H1 (cell line): ENCODE measurements at regions not wholly inside any gene's neighbourhood (a gene's known extent, or its start where the extent isn't known, plus 50 kb on each side); places are given as distances from the start of the nearest gene placed in this dataset.

Experiments used
- CTCF ChIA-PET: fragments of 300-600 bp; sonication (Branson Sonifier 250); formaldehyde crosslinking; loops from one replicate; lab custom pipeline; 2021; ENCODE audit not compliant: partially characterized antibody; lab: Charles Lee
- POLR2A ChIA-PET: fragments of 300-600 bp; sonication (Branson Sonifier 250); formaldehyde crosslinking; loops from one replicate; lab custom pipeline; 2021; ENCODE audit warnings: inconsistent platforms; ENCODE audit not compliant: partially characterized antibody; lab: Charles Lee
- DNase-seq, 2 experiments: peaks; one replicate each; pipeline versions ENCODE4 v3.0.0 to v3.0.0-alpha.2; 2010 to 2022; ENCODE audit warnings: low spot score in 2 of 2, low read depth in 1 of 2, mixed read lengths in 1 of 2
- FAIRE-seq: peaks from 2 replicates; lab custom pipeline; 2011; peaks lifted over from hg19 to GRCh38; lab: Jason Lieb, UNC
- H2AFZ ChIP-seq: 2 replicates; pipeline ENCODE4 v1.8.1; 2012; ENCODE audit warnings: low read length, inconsistent platforms
- H2AK5ac ChIP-seq: 2 replicates; pipeline ENCODE4 v1.6.1; 2013; ENCODE audit warnings: low read depth, low read length
- H2BK120ac ChIP-seq: replicated peaks from 2 replicates; pipeline ENCODE3; 2013; ENCODE audit warnings: low read depth, low read length, inconsistent platforms
- H2BK12ac ChIP-seq: 2 replicates; pipeline ENCODE4 v1.6.1; 2013; ENCODE audit warnings: low read depth, low read length
- H2BK15ac ChIP-seq: 2 replicates; pipeline ENCODE4 v1.6.1; 2013; ENCODE audit warnings: low read length
- H2BK20ac ChIP-seq: 2 replicates; pipeline ENCODE4 v1.6.1; 2013; ENCODE audit warnings: low read length
- H2BK5ac ChIP-seq: 2 replicates; pipeline ENCODE4 v1.6.1; 2013; ENCODE audit warnings: low read depth, low read length
- H3K14ac ChIP-seq: 2 replicates; pipeline ENCODE4 v1.6.1; 2013; ENCODE audit warnings: inconsistent platforms; ENCODE audit not compliant: insufficient read length
- H3K18ac ChIP-seq: 2 replicates; pipeline ENCODE4 v1.6.1; 2013; ENCODE audit warnings: low read length; ENCODE audit errors: extremely low read depth
- H3K23ac ChIP-seq: 2 replicates; pipeline ENCODE4 v1.6.1; 2013; ENCODE audit warnings: inconsistent platforms; ENCODE audit not compliant: insufficient read length
- H3K23me2 ChIP-seq: 2 replicates; pipeline ENCODE4 v1.6.1; 2013; ENCODE audit warnings: low read depth, low read length
- H3K27ac ChIP-seq: 2 replicates; pipeline ENCODE4 v1.6.1; 2011; ENCODE audit warnings: low read depth, low read length, inconsistent platforms
- H3K27me3 ChIP-seq, 4 experiments: replicated peaks in 1 of 4; 1 replicate in 1 of 4; 2 replicates in 3 of 4; pipeline versions ENCODE4 v1.6.1 to v1.8.1; 2011 to 2013; ENCODE audit warnings: low read length in 3 of 4, mild to moderate bottlenecking in 3 of 4, inconsistent platforms in 2 of 4, mixed read lengths in 2 of 4, moderate library complexity in 1 of 4; ENCODE audit not compliant: control insufficient read depth in 3 of 4, insufficient read depth in 3 of 4; ENCODE audit errors: extremely low read depth in 1 of 4
- H3K36me3 ChIP-seq, 4 experiments: 2 replicates each; pipeline versions ENCODE4 v1.6.1 to v1.8.1; 2011 to 2013; ENCODE audit warnings: mild to moderate bottlenecking in 4 of 4, low read length in 3 of 4, moderate library complexity in 2 of 4, control low read depth in 1 of 4, inconsistent platforms in 1 of 4; ENCODE audit not compliant: insufficient read depth in 4 of 4, control insufficient read depth in 2 of 4
- H3K4ac ChIP-seq: replicated peaks from 2 replicates; pipeline ENCODE3; 2013; ENCODE audit warnings: low read length, low read depth, mixed read lengths, inconsistent platforms; ENCODE audit not compliant: insufficient read length
- H3K4me1 ChIP-seq, 4 experiments: replicated peaks in 1 of 4; 1 replicate in 1 of 4; 2 replicates in 3 of 4; pipeline versions ENCODE4 v1.6.1 to v1.8.1; 2011 to 2013; ENCODE audit warnings: low read length in 3 of 4, inconsistent platforms in 2 of 4, mixed read lengths in 1 of 4; ENCODE audit not compliant: insufficient read depth in 4 of 4, control insufficient read depth in 3 of 4
- H3K4me2 ChIP-seq, 2 experiments: 2 replicates each; pipeline versions ENCODE4 v1.6.1 to v1.8.1; 2011 to 2013; ENCODE audit warnings: low read depth in 2 of 2, low read length in 2 of 2, control low read depth in 1 of 2, inconsistent platforms in 1 of 2, mild to moderate bottlenecking in 1 of 2; ENCODE audit not compliant: insufficient read depth in 1 of 2
- H3K4me3 ChIP-seq, 4 experiments: fragments of 200-600, 300-600 bp in 1 of 4; sonication (generic), shearing (Covaris generic), sonication (Bioruptor Twin) in 1 of 4; 2 replicates each; pipeline versions ENCODE4 v1.5.1 to v1.8.1; 2011 to 2016; ENCODE audit warnings: low read length in 4 of 4, low read depth in 3 of 4, control low read depth in 2 of 4, inconsistent platforms in 2 of 4, mild to moderate bottlenecking in 2 of 4, mixed read lengths in 1 of 4, moderate library complexity in 1 of 4; ENCODE audit not compliant: insufficient read depth in 2 of 4; ENCODE audit errors: extremely low read depth in 1 of 4
- H3K56ac ChIP-seq: replicated peaks from 2 replicates; pipeline ENCODE3; 2013; ENCODE audit warnings: low read depth, mild to moderate bottlenecking, mixed read lengths, low read length, inconsistent platforms; ENCODE audit not compliant: insufficient read length
- H3K79me1 ChIP-seq: 2 replicates; pipeline ENCODE4 v1.6.1; 2013; ENCODE audit warnings: low read depth, low read length, control low read depth
- H3K79me2 ChIP-seq, 2 experiments: 2 replicates each; pipeline versions ENCODE4 v1.6.1 to v1.8.1; 2012 to 2013; ENCODE audit warnings: low read length in 2 of 2, mild to moderate bottlenecking in 2 of 2, inconsistent platforms in 1 of 2; ENCODE audit not compliant: insufficient read depth in 2 of 2, control insufficient read depth in 1 of 2
- H3K9ac ChIP-seq, 4 experiments: replicated peaks in 1 of 4; 1 replicate in 1 of 4; 2 replicates in 3 of 4; pipeline versions ENCODE4 v1.6.1 to v1.8.1; 2011 to 2013; ENCODE audit warnings: low read depth in 3 of 4, low read length in 3 of 4, control low read depth in 2 of 4, mild to moderate bottlenecking in 2 of 4, moderate library complexity in 2 of 4, inconsistent platforms in 1 of 4; ENCODE audit errors: extremely low read depth in 1 of 4
- H3K9me3 ChIP-seq, 2 experiments: 2 replicates each; pipeline versions ENCODE4 v1.6.1 to v1.8.1; 2012 to 2013; ENCODE audit warnings: mild to moderate bottlenecking in 2 of 2, moderate library complexity in 2 of 2, control low read depth in 1 of 2, inconsistent platforms in 1 of 2, low read depth in 1 of 2, low read length in 1 of 2, mixed read lengths in 1 of 2; ENCODE audit not compliant: insufficient read depth in 2 of 2
- H4K20me1 ChIP-seq, 2 experiments: replicated peaks in 1 of 2; 2 replicates each; pipeline versions ENCODE3 to v1.8.1; 2011 to 2013; ENCODE audit warnings: inconsistent platforms in 2 of 2, low read length in 2 of 2, mild to moderate bottlenecking in 1 of 2; ENCODE audit not compliant: insufficient read depth in 2 of 2, control insufficient read depth in 1 of 2
- H4K5ac ChIP-seq: 2 replicates; pipeline ENCODE4 v1.6.1; 2013; ENCODE audit warnings: low read length, low read depth, mixed read lengths, inconsistent platforms; ENCODE audit not compliant: insufficient read length
- H4K8ac ChIP-seq: 2 replicates; pipeline ENCODE4 v1.8.0; 2013; ENCODE audit warnings: mild to moderate bottlenecking, moderate library complexity, low read length, inconsistent platforms; ENCODE audit not compliant: insufficient read depth; ENCODE audit errors: extremely low read depth
- H4K91ac ChIP-seq: replicated peaks from 2 replicates; pipeline ENCODE3; 2013; ENCODE audit warnings: low read length, mixed read lengths, inconsistent platforms; ENCODE audit not compliant: insufficient read length
- BACH1 ChIP-seq: IDR thresholded peaks from 2 replicates; pipeline ENCODE4 v1.6.1; 2012; ENCODE audit warnings: low read length, improper control_type of control experiment
- CBX5 ChIP-seq: fragments of 300-800, 300-1000 bp; sonication (generic); IDR thresholded peaks from 2 replicates; pipeline ENCODE4 v1.7.1; 2016; ENCODE audit warnings: antibody characterized with exemption, low read length, low read depth
- CEBPB ChIP-seq: IDR thresholded peaks from 2 replicates; pipeline ENCODE4 v1.6.1; 2012; ENCODE audit warnings: low read depth, low read length
- GTF2F1 ChIP-seq: IDR thresholded peaks from 2 replicates; pipeline ENCODE4 v1.6.1; 2012; ENCODE audit warnings: low read depth, low read length, improper control_type of control experiment, borderline replicate concordance
- JUN ChIP-seq: IDR thresholded peaks from 2 replicates; pipeline ENCODE4 v1.6.1; 2011; ENCODE audit warnings: low read depth, mild to moderate bottlenecking, improper control_type of control experiment, low read length
- NANOG ChIP-seq: IDR thresholded peaks from 2 replicates; pipeline ENCODE4 v1.6.1; 2011; ENCODE audit warnings: low read length, low read depth, mild to moderate bottlenecking, inconsistent platforms; ENCODE audit not compliant: insufficient read depth, poor library complexity, severe bottlenecking
- POU5F1 ChIP-seq: IDR thresholded peaks from 2 replicates; pipeline ENCODE4 v1.6.1; 2011; ENCODE audit warnings: low read depth, mild to moderate bottlenecking, low read length, moderate library complexity
- RBBP5 ChIP-seq: IDR thresholded peaks from 2 replicates; pipeline ENCODE4 v1.7.1; 2012; ENCODE audit warnings: low read depth, mild to moderate bottlenecking, inconsistent platforms, low read length, moderate library complexity, borderline replicate concordance
- RXRA ChIP-seq: IDR thresholded peaks from 2 replicates; pipeline ENCODE4 v1.6.1; 2011; ENCODE audit warnings: low read depth, mild to moderate bottlenecking, low read length, moderate library complexity; ENCODE audit not compliant: insufficient read depth
- SIRT6 ChIP-seq: IDR thresholded peaks from one replicate; pipeline ENCODE4 v1.7.1; 2012; ENCODE audit warnings: low read length, inconsistent platforms
- SIX5 ChIP-seq: IDR thresholded peaks from 2 replicates; pipeline ENCODE4 v1.6.1; 2011; ENCODE audit warnings: mild to moderate bottlenecking, low read depth, low read length
- TAF1 ChIP-seq: IDR thresholded peaks from 2 replicates; pipeline ENCODE4 v1.6.1; 2011; ENCODE audit warnings: mild to moderate bottlenecking, low read depth, low read length
- TCF12 ChIP-seq: IDR thresholded peaks from 2 replicates; pipeline ENCODE4 v1.6.1; 2011; ENCODE audit warnings: low read depth, mild to moderate bottlenecking, low read length
- WGBS, 2 experiments: shearing (Covaris generic) in 1 of 2; methylation state at CpG; one replicate each; pipeline versions ENCODE4 v1.1.6 to v1.1.7; 2013 to 2015; ENCODE audit warnings: low lambda C conversion rate in 2 of 2, mixed read lengths in 2 of 2, inconsistent platforms in 1 of 2, low coverage in 1 of 2, missing lambda C conversion rate in 1 of 2; ENCODE audit not compliant: insufficient replicate concordance in 2 of 2, insufficient coverage in 1 of 2, insufficient read length in 1 of 2; ENCODE audit errors: extremely low coverage in 1 of 2, missing lambda C conversion rate in 1 of 2; 5-methylcytosine and 5-hydroxymethylcytosine counted together
- TF ChIP-seq, protein P1 (sequence below), 3 experiments: IDR thresholded peaks; 1 replicate in 2 of 3; 2 replicates in 1 of 3; pipeline versions ENCODE4 v1.5.1 to v1.6.1; 2011; ENCODE audit warnings: low read length in 3 of 3, mild to moderate bottlenecking in 3 of 3, inconsistent platforms in 2 of 3, low read depth in 1 of 3, moderate library complexity in 1 of 3; ENCODE audit not compliant: insufficient read depth in 1 of 3; ENCODE audit errors: control extremely low read depth in 1 of 3

DNA sequence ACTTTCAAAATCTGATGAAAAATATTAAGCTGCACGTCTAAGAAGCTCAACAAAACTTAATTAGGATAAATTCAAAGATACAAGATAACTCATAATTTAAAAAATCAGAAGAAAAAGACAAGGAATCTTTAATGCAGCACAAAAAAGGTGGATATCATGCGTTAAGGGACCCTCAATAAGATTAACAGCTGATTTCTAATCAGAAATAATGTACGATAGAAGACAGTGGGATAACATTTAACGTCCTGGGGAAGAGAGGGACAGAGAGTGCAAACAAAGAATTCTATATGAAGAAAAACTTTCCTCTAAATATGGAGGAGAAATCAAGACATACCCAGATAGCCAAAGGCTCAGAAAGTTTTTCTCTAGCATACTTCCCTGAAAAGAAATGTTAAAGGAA is 519.5 kb downstream of the PYDC2 start:
- 91% methylated on average over 4 of the region's 4 CpGs; no CpG with 5 or more reads in 1 of the 2 experiments for WGBS, 2 experiments
- no peak for TF ChIP-seq SIRT6
- TF ChIP-seq CEBPB, result no peak
- TF ChIP-seq POU5F1, result no peak
- TF ChIP-seq JUN, result no peak
- no peak for TF ChIP-seq SIX5
- TF ChIP-seq, protein P1, sequence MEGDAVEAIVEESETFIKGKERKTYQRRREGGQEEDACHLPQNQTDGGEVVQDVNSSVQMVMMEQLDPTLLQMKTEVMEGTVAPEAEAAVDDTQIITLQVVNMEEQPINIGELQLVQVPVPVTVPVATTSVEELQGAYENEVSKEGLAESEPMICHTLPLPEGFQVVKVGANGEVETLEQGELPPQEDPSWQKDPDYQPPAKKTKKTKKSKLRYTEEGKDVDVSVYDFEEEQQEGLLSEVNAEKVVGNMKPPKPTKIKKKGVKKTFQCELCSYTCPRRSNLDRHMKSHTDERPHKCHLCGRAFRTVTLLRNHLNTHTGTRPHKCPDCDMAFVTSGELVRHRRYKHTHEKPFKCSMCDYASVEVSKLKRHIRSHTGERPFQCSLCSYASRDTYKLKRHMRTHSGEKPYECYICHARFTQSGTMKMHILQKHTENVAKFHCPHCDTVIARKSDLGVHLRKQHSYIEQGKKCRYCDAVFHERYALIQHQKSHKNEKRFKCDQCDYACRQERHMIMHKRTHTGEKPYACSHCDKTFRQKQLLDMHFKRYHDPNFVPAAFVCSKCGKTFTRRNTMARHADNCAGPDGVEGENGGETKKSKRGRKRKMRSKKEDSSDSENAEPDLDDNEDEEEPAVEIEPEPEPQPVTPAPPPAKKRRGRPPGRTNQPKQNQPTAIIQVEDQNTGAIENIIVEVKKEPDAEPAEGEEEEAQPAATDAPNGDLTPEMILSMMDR (IDR thresholded peaks at IDR 0.05; ENCODE audit: control extremely low read depth in 1 of 3, insufficient read depth in 1 of 3, low read depth in 1 of 3, low read length in 3 of 3), result no peak
- TF ChIP-seq CBX5, result no peak
- no peak for TF ChIP-seq RXRA
- no peak for TF ChIP-seq NANOG
- no peak for TF ChIP-seq GTF2F1
- TF ChIP-seq BACH1, result no peak
- TF ChIP-seq TAF1, result no peak
- TF ChIP-seq RBBP5, result no peak
- TF ChIP-seq TCF12, result no peak

More for the DNA sequence above, 519.5 kb downstream of the PYDC2 start:
- ChIA-PET POLR2A (no interaction called here), CTCF (interaction anchor here (0.7 kb wide), 1 partner anchor 1788 kb away, joined by 6 read pairs; no protein-coding TSS in a partner anchor)
- H2AFZ ChIP-seq, result no peak overlapping the region
- H3K23me2 ChIP-seq, result no peaks in the 10 kb centered on the region
- H3K18ac ChIP-seq, result no peak overlapping the region
- H4K8ac ChIP-seq, result no peak overlapping the region
- H3K36me3 ChIP-seq, result no peaks in the 10 kb centered on the region
- H2BK15ac ChIP-seq, result no peak overlapping the region
- no peak overlapping the region for H4K91ac ChIP-seq
- no peak overlapping the region for H3K9ac ChIP-seq
- H4K5ac ChIP-seq, result no peak overlapping the region
- no peak overlapping the region for H3K14ac ChIP-seq
- FAIRE-seq (no peak), DNase-seq (no peak)
- H2BK120ac ChIP-seq, result no peak overlapping the region
- peaks cover 0 to 12% of the 10 kb centered on the region in 2 experiments; a peak in 1 of 4 replicates for H3K9me3 ChIP-seq
- H3K4me3 ChIP-seq, result no peak overlapping the region
- no peaks in the 10 kb centered on the region for H3K79me1 ChIP-seq
- no peak overlapping the region for H3K4me2 ChIP-seq
- no peak overlapping the region for H2BK12ac ChIP-seq
- no peaks in the 10 kb centered on the region for H3K4me1 ChIP-seq
- no peak overlapping the region for H2AK5ac ChIP-seq
- no peak overlapping the region for H2BK5ac ChIP-seq
- no peak overlapping the region for H3K4ac ChIP-seq
- H4K20me1 ChIP-seq, result no peaks in the 10 kb centered on the region
- H3K56ac ChIP-seq, result no peak overlapping the region
- no peak overlapping the region for H3K23ac ChIP-seq
- H2BK20ac ChIP-seq, result no peak overlapping the region
- H3K79me2 ChIP-seq, result no peaks in the 10 kb centered on the region
- H3K27me3 ChIP-seq, result no peaks in the 10 kb centered on the region
- no peak overlapping the region for H3K27ac ChIP-seq
